ENCODE measurements at regions not wholly inside any gene's neighbourhood (a gene's known extent, or its start where the extent isn't known, plus 50 kb on each side); places are given as distances from the start of the nearest gene placed in this dataset.
A peak's percentile ranks its signal among the peaks of the same experiment; 100 is the strongest.

DNA sequence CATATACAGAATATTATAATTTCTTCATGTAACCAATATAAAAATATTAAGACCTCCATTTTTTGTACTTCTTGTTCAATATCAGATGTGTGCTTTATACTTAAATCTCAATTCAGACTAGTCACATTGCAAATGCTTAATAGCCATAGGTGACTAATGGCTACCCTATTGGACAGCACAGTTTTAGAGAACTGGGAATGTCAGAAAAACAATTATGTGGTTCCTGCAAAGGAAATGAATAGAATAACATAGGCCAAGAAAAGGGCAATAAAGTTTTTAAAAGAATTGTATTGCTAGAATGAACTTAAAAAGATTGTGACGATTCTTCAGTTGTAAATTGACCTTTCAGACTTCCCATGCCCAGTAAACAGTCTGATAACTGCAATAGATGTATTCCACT lies 843.0 kb downstream of the METTL15 start:
- TF ChIP-seq, protein P1, sequence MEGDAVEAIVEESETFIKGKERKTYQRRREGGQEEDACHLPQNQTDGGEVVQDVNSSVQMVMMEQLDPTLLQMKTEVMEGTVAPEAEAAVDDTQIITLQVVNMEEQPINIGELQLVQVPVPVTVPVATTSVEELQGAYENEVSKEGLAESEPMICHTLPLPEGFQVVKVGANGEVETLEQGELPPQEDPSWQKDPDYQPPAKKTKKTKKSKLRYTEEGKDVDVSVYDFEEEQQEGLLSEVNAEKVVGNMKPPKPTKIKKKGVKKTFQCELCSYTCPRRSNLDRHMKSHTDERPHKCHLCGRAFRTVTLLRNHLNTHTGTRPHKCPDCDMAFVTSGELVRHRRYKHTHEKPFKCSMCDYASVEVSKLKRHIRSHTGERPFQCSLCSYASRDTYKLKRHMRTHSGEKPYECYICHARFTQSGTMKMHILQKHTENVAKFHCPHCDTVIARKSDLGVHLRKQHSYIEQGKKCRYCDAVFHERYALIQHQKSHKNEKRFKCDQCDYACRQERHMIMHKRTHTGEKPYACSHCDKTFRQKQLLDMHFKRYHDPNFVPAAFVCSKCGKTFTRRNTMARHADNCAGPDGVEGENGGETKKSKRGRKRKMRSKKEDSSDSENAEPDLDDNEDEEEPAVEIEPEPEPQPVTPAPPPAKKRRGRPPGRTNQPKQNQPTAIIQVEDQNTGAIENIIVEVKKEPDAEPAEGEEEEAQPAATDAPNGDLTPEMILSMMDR (IDR thresholded peaks at IDR 0.05; ENCODE audit: control extremely low read depth, extremely low read depth): no peak
- H3K9ac ChIP-seq (ENCODE audit: insufficient read depth in 1 of 2, low read length in 2 of 2): no peak overlapping the region
- no peaks in the 10 kb centered on the region for H3K4me1 ChIP-seq (ENCODE audit: control insufficient read depth in 5 of 5, insufficient read depth in 5 of 5, low read length in 5 of 5)
- H3K36me3 ChIP-seq (ENCODE audit: control insufficient read depth in 4 of 4, insufficient read depth in 4 of 4, low read length in 4 of 4): no peaks in the 10 kb centered on the region
- H3K27me3 ChIP-seq (ENCODE audit: control insufficient read depth in 3 of 3, insufficient read depth in 3 of 3, low read length in 2 of 3): no peaks in the 10 kb centered on the region
- no peak overlapping the region for H3K4me3 ChIP-seq
- DNase-seq (no peak), ATAC-seq (ENCODE audit: insufficient read depth, low FRiP score) (no peak)
- H3K9me3 ChIP-seq (ENCODE audit: control insufficient read depth in 4 of 4, insufficient read depth in 3 of 4, low read length in 3 of 4): peaks cover 0 to 2% (median 0%) of the 10 kb centered on the region in 4 donors
- WGBS, 2 donors: 73 to 93% methylated on average over 1 of the region's 1 CpG
- no peak overlapping the region for H3K27ac ChIP-seq (ENCODE audit: low read depth in 1 of 2, low read length in 1 of 2)

DNA sequence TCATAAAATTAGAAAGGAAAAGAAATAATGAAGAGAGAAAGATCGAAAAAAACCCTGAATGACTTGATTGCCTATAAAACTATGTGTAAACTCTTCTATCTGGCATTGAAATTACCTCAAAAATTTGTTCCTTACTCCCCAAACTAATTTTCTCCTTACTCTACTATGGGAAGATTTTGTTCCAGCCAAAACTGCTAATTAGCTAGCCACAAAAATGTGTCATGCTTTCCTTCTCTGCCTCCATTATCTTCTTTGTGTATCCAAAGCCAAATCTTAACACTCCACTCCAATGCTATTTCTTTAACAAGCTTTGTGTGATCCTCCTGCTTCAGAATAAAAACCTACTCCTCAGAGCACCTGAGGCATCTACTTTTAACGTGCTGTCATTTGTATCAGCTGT lies 831.2 kb downstream of the METTL15 start:
- ATAC-seq (ENCODE audit: insufficient read depth, low FRiP score): no peak

DNA sequence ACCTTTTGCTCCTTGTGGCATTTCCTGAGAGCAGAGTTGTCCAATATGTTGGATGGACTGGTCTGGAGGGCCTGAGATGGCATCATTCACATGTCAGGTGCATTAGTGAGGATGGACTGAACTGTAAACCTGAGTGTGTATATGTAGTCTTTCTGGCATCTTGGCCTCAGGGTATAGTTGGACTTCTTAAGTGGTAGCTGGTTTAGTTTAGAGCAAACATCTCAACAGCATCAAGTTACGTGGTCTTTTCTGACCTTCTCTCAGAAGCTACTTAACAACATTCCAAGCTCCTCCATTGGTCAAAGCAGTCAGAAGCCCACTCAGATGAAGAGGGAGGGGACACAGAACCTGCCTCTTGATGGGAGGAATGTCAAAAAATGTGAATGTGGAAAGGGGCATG lies 829.9 kb downstream of the METTL15 start:
- no peaks in the 10 kb centered on the region for H3K36me3 ChIP-seq (ENCODE audit: control insufficient read depth in 4 of 4, insufficient read depth in 4 of 4, low read length in 4 of 4)
- no peaks in the 10 kb centered on the region for H3K4me1 ChIP-seq (ENCODE audit: control insufficient read depth in 5 of 5, insufficient read depth in 5 of 5, low read length in 5 of 5)
- H3K27ac ChIP-seq (ENCODE audit: low read depth in 1 of 2, low read length in 1 of 2): no peak overlapping the region
- 61 to 86% methylated on average over 1 of the region's 1 CpG for WGBS, 2 donors
- no peak overlapping the region for H3K4me3 ChIP-seq
- H3K9ac ChIP-seq (ENCODE audit: insufficient read depth in 1 of 2, low read length in 2 of 2): no peak overlapping the region
- TF ChIP-seq, protein P1 (IDR thresholded peaks at IDR 0.05; ENCODE audit: control extremely low read depth, extremely low read depth): no peak
- ATAC-seq (ENCODE audit: insufficient read depth, low FRiP score) (no peak), DNase-seq (peak in 2 of 3 donors; percentile 18 to 25)
- peaks cover 0 to 5% (median 1%) of the 10 kb centered on the region in 4 donors for H3K9me3 ChIP-seq (ENCODE audit: control insufficient read depth in 4 of 4, insufficient read depth in 3 of 4, low read length in 3 of 4)
- no peaks in the 10 kb centered on the region for H3K27me3 ChIP-seq (ENCODE audit: control insufficient read depth in 3 of 3, insufficient read depth in 3 of 3, low read length in 2 of 3)

More for the DNA sequence above, 831.2 kb downstream of the METTL15 start:
- 56 to 73% methylated on average over 2 of the region's 2 CpGs for WGBS, 2 donors
- H3K4me1 ChIP-seq (ENCODE audit: control insufficient read depth in 5 of 5, insufficient read depth in 5 of 5, low read length in 5 of 5): no peaks in the 10 kb centered on the region
- H3K4me3 ChIP-seq: no peak overlapping the region
- no peak overlapping the region for H3K27ac ChIP-seq (ENCODE audit: low read depth in 1 of 2, low read length in 1 of 2)
- peaks cover 0 to 2% (median 1%) of the 10 kb centered on the region in 4 donors for H3K9me3 ChIP-seq (ENCODE audit: control insufficient read depth in 4 of 4, insufficient read depth in 3 of 4, low read length in 3 of 4)
- H3K27me3 ChIP-seq (ENCODE audit: control insufficient read depth in 3 of 3, insufficient read depth in 3 of 3, low read length in 2 of 3): no peaks in the 10 kb centered on the region
- no peak overlapping the region for H3K9ac ChIP-seq (ENCODE audit: insufficient read depth in 1 of 2, low read length in 2 of 2)
- H3K36me3 ChIP-seq (ENCODE audit: control insufficient read depth in 4 of 4, insufficient read depth in 4 of 4, low read length in 4 of 4): no peaks in the 10 kb centered on the region
- TF ChIP-seq, protein P1 (IDR thresholded peaks at IDR 0.05; ENCODE audit: control extremely low read depth, extremely low read depth): no peak
- DNase-seq: no peak

DNA sequence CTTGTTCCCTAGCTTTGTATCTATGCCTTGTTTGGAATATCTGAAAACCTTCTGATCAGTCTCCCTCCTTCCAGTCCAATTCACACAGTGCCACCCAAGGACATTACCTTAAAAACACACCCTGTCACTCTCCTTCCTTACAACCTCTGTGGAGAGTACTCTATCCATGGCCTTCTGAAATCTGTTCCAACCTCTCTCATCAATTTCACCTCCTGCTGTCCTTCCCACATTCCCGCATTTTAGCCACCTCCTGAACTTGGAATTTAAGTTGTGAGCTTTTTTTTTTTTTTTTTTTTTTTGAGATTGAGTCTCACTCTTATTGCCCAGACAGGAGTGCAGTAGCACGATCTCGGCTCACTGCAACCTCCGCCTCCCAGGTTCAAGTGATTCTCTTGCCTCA lies 824.8 kb downstream of the METTL15 start:
- Histone ChIP-seq H3K27ac (ENCODE audit: low read depth in 1 of 2, low read length in 1 of 2) (no peak overlapping the region), H3K4me1 (ENCODE audit: control insufficient read depth in 5 of 5, insufficient read depth in 5 of 5, low read length in 5 of 5) (no peaks in the 10 kb centered on the region), H3K27me3 (ENCODE audit: control insufficient read depth in 3 of 3, insufficient read depth in 3 of 3, low read length in 2 of 3) (no peaks in the 10 kb centered on the region), H3K9me3 (ENCODE audit: control insufficient read depth in 4 of 4, insufficient read depth in 3 of 4, low read length in 3 of 4) (peaks cover 0 to 8% (median under 1%) of the 10 kb centered on the region in 4 donors), H3K9ac (ENCODE audit: insufficient read depth in 1 of 2, low read length in 2 of 2) (no peak overlapping the region), H3K4me3 (no peak overlapping the region), H3K36me3 (ENCODE audit: control insufficient read depth in 4 of 4, insufficient read depth in 4 of 4, low read length in 4 of 4) (no peaks in the 10 kb centered on the region)
- no peak for DNase-seq
- 88 to 92% methylated on average over 4 of the region's 4 CpGs for WGBS, 2 donors
- no peak for ATAC-seq (ENCODE audit: insufficient read depth, low FRiP score)
- TF ChIP-seq, protein P1 (IDR thresholded peaks at IDR 0.05; ENCODE audit: control extremely low read depth, extremely low read depth): no peak

Measured in lung (tissue), 11 donors.